GM18868 (cell line): ENCODE measurements at regions not wholly inside any gene's neighbourhood (a gene's known extent, or its start where the extent isn't known, plus 50 kb on each side); places are given as distances from the start of the nearest gene placed in this dataset.
"Not testable (repeated sequence)": the region's sequence is repeated elsewhere in the genome, so short reads cannot be mapped to it uniquely, and the experiment has no call there.

ENCODE experiments used
- ATAC-seq: cut with Tn5 transposase; IDR thresholded peaks from one replicate; pipeline ENCODE4 v1.9.1; 2021; ENCODE audit warnings: mild to moderate bottlenecking, moderate library complexity; ENCODE audit not compliant: unreplicated experiment

DNA sequence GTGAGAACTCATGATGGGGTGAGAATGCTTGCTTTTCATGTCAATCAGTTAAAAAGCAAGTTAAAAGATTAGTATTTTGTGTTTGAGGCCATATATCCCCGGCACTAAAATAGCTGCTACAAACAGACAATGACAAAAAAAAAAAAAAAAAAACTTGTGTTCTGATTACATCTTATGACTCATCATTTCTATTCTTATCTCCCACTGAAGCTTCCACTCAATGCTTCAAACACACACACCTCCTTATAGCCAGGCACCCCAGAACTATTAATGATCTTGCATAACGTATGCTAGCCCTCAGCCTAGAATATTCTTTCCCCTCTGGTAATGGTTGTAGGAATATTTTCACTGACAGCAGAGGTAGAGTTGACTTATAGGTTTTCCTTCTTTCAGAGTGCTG lies 778.3 kb downstream of the TRIB2 start:
- ATAC-seq, result peak; percentile 63

DNA sequence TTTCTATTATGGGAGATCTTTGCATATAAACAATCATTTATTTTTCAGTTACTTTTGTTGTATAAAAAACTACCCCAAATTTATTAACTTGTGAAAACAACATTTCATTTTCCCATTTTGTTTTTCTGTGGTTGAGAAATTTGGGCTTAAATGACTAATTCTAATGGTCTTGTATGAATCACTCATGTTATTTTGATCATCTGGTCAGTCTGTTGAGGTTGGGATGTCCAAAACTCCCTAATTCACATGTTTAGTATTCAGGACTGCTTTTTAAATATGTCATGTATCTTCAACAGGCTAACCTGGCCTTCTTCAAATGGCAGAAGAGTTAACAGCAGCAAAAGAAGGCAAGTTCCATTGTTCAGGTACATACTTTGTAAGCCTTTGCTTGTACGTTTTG lies 788.1 kb downstream of the TRIB2 start:
- ATAC-seq, result peak; percentile 90

DNA sequence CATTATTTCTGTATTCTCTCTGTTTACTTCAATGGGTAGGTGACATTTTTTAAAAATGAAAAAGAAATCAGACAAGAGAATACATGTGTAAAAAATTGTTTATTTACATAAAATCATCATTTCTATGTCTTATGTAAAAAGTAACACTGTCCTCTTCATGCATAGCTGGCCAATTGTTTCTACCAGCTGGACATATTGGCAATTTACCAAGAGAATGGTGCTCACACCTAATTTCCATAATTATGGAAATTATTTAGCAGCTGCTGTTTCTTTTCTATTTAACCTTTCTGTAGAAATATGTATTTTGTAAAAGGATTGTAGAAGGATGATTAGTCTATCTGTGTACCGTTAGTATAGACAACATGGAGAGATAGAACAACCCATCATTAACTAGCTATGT lies 791.9 kb downstream of the TRIB2 start:
- no peak for ATAC-seq

DNA sequence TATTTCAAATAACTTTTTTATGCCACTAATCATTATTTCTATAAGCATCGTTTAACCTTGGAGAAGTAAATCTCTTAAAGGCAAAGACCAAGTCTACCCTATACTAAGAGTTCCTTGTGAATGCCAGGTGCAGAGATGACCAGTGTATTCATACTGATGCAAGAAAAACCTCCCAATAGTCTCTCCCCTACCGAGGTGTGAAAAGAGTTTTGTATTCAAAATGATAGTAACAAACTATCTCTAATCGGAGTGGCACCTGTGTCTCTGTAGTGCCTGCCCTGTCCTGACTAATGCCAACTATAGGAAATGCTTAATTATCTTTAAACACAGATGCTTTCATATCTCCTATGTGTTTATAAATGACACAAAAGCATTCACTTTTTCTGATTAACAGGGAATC lies 798.5 kb downstream of the TRIB2 start:
- ATAC-seq, result peak; percentile 59

DNA sequence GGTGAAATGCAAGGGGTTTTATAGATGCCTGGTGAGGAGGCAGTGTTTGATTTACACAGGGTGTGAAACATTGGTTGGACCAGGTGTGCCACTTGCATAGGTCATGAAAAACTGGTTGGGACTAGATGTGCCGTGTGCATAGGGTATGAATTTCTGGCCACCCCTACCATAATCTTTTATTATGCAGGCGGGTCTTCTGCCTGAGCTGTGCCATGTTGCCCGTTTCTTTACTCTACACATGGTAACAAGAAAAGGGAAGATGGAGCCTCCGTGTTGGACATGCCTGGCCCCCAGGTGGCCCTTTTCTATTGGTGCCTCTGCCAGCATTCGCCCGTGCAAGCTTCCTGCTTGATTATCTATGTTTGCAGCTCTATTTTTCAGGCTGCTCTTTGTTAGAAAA lies 805.4 kb downstream of the TRIB2 start:
- no peak for ATAC-seq

DNA sequence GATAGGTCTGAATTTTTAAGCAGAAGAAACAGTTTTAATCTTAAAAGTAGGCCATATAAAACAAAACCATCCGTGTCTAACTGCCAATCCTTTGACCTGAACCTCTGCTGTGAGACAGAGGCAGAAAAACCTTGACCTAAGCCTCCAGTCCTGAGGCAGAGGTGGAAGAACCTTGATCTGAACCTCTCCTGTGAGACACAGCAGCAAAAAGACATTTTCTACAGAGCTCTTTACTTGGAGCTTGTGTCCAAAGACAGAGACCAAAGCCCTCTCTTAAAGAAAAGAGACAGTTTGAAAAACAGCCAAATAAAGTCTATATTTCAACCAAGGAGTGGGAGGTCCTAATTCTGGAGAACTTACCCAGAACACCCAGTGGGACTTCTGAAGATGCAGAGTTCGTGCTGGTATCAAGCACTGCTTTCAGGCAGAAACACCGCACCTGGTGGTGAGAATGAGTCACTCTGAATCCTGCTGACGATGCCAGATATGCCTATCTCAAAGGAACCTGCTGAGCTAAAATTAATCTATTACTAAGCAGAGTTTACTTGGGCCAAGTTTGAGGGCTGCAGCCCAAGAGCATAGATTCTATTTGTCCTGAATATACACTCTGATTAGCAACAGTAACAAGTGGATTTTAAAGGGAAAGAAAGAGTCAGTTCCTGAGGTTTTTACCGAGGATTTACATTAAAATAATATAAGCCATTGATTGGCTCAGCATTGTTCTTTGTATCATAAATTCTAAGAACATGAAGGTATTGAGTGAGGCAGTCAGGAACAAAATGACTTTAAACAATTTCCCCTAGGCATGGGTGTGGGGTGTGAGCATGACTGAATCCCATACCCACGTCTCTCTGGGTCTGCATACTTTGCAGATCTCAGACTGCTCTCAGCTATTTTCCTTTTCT lies 806.4 kb downstream of the TRIB2 start:
- ATAC-seq, result peak; percentile 92

DNA sequence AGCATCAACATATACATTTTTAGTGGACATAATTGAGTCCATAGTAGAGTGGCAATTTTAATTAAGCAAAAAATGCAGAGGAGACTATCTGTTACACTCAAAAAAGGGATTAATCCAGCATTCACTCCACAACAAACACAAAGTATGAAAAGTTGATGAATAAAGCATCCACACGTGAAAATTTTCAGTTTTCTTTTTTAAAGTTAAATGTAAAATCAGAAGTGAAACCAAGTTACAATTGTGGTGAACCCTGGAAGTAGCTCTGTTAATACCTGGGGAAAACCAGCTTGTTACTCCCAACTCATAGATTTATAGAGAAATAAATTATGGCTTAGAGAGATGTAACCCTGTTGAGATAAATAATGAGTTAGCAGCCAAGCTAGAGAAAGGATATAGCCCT lies 807.8 kb downstream of the TRIB2 start:
- ATAC-seq, result peak; percentile 22

DNA sequence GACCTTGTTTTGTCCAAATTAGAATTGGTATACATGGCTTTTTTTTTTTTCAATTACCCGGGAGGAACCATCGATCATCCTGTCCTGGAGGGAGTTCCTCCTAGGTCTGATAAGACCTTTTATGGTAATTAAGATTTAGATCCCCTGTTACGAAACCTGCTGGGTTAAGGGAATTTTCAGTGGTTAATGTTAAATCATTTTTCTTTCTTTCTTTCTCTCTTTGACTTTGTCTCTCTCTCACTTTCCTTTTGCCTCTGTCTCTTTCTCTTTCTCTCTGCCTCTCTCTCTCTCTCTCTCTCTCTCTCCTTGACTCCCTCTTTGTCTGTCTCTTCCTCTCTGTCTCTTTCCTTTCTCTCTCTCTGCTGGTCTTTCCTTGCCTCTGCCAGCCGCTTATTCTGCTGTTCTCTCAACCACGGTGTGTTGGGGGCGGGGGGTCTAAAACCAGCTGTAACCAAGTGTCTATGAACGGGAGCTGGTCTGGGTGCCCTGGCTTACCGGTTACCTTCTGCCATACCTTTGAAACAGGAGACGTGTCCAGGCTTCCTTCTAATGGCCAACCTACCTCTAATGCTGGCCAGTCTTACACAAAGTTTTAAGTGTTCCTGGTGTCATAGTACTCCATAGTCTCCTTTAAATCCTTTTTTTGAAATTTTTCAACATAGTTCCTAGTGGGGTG lies 815.1 kb downstream of the TRIB2 start:
- ATAC-seq, result not testable (repeated sequence)

DNA sequence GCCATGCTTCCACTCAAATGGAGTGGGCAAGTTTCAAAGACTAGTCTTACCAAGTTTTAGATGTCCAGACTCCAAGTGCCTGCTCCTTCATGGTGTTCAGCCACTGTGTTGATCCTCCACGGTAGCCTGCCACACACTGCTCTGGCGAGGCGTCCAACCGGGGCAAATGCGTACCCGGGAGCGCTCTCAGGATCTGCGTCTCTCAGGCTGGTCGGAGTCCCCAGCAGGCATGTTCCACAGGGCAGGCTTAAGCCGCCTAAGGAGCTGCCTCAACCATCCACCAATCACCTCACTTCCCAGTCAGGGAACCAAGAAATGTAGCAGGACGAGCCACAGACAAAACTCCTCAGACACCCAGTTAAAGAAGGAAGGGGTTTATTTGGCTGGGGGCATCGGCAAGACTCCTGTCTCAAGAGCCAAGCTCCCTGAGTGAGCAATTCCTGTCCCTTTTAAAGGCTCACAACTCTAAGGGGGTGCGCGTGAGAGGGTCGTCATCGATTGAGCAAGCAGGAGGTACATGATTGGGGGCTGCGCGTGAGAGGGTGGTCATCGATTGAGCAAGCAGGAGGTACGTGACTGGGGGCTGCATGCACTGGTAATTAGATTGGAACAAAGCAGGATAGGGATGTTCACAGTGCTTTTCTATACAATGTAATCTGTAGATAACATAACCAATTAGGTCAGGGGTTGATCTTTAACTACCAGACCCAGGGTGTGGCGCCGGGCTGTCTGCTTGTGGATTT lies 816.2 kb downstream of the TRIB2 start:
- ATAC-seq, result not testable (repeated sequence)

DNA sequence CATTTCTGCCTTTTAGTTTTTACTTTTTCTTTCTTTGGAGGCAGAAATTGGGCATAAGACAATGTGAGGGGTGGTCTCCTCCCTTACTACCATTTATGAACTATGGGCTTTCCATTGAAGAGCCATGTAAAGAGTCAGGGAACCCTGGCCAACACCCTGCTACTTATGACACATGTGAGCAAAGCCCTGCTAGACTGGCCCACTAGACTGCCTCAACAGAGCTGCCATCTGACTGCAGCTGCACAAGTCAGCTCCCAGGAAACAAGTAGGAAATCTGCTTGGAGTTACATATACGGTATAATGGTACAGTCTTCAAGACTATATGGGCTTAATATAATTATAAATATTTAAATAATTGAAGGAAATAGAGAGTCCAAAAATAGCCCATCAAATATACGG lies 816.8 kb downstream of the TRIB2 start:
- ATAC-seq, result no peak

DNA sequence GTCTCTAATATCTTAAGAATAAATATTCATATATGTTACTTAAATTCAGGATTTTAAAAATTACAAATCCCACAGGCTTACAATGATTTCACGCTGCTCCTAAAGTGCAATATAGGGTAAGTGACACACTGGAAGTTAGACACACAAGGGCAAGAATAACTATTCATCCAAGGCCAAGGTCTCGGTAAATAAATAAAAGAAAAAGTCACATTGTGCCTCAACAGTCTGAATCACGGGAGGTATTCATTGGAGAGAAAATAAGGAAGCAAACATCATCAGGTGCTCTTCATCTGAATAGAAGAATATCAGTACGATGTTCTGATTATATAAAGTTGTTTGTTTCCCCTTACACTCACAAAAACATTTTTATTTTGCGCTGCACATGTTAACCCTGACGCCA lies 820.2 kb downstream of the TRIB2 start:
- no peak for ATAC-seq

DNA sequence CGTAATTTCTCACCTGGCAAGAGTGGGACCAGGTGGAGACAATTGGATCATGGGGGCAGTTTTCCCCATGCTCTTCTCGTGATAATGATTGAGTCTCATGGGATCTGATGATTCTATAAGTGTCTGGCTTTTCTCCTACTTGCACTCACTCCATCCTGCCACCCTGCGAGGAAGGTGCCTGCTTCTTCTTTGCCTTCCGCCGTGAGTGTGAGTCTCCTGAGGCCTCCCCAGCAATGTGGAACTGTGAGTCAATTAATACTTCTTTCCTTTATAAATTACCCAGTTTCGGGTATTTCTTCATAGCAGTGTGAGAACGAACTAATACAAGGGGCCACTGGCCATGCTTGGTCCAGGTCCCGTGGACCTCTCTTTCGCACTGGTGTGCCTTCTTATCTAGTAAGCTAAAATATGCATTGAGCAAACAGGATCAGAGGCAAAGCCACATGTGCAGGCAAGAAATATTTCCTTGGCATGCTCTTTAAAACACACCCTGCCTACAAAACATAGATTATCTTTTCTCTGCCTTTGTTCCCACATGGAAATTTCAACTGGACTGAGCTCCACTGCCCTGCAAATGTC lies 821.1 kb downstream of the TRIB2 start:
- no peak for ATAC-seq

DNA sequence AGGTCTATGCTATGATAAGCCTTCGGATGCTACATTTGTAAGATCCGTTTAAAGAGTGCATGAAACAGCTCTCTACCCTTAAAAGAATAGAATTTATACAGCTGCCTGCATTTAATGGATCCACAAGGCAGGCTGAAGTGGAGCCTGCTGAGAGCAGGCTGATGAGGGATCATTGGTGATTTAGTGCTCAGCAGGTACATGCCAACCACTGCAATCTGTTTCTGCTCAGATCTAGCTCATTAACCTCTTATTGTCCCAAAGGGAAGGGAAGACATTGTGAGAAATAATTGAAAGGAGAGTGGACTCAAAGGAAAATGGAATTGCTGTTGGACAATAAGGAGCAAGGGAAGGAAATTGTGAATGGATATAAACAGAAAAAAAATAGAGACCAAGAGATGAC lies 822.6 kb downstream of the TRIB2 start:
- ATAC-seq, result no peak

DNA sequence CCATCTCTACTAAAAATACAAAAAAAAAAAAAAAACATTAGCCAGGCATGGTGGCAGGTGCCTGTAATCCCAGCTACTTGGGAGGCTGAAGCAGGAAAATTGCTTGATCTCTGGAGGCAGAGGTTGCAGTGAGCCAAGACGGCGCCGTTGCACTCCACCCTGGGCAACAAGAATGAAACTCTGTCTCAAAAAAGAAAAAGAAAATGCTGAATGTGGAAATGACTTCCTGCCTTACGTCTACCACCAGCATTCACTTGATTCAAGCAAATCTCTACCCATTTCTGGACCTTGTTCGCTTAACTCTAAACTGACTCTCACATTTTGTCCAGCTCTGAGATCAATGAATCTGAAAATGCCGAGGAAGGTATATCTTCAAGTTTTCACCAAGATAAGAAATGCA lies 825.3 kb downstream of the TRIB2 start:
- no peak for ATAC-seq

DNA sequence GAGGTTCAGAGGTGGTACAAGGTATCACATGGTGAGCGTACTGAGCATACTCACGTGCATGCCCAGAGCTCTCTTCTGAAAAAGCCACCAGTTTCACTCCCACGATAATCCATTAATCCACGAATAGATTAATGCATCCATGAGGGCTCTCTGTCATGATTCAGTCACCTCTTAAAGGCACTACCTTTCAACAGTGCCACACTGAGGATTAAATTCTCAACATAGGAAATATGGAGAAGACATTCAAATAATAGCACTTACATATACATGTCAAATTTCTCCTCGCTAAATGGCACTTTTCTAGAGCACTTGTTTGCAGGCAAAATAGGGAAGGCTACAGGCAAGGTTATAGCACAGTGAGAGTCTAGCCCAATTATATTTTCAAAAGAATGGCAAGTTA lies 825.9 kb downstream of the TRIB2 start:
- no peak for ATAC-seq

DNA sequence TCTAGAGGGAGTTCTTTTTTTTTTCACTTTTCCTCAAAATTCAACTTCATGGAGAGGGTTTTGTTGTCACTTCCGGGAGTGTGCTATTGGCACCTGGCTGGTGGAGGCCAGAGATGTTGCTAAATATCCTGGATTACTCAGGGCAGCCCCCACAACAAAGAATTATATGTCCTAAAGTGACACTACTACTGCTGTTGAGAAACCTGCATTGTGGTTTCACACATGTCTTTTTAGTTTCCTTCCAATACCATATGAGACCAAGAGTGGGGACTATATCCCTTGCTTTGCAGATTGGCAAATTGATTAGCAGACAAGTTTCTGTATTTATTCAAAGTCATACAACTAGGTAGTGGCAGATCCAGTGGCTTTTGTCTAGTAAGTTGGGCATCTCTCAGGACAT lies 826.8 kb downstream of the TRIB2 start:
- ATAC-seq, result peak; percentile 55

DNA sequence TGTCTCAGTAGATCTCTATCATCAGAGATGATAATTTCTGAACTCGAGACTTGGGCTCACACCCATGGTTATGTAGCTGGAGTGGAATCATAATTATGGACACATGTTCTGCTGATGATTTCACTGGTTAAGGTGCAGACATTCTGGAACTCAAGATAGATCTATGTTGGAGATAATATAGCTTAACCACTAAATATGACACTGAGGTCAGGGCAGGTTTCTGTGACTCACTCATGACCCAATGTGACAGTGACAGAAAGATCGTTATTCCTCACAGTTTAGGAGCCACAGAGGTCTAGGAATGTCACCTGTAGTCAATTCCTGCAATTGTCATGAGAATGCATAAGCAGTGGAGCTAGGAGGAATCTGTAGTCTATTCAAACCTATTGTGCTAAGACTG lies 828.6 kb downstream of the TRIB2 start:
- ATAC-seq, result peak; percentile 58

DNA sequence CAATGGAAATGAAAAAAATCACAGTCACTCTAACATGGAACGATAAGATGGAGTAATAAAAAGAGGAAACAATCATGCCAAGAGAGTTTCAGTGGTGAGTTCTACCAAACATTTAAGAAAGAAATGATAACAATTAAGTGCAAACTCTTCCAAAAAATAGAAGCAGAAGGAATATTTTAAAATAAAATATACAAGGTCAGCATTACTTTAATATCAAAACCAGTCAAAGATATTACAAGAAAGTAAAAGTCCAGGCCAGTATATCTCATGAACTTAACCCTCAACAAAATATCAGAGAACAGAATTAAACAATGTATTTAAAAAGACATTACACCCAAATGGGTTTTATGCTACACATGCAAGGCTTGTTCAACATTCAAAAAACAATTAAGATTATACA lies 829.4 kb downstream of the TRIB2 start:
- ATAC-seq, result no peak

DNA sequence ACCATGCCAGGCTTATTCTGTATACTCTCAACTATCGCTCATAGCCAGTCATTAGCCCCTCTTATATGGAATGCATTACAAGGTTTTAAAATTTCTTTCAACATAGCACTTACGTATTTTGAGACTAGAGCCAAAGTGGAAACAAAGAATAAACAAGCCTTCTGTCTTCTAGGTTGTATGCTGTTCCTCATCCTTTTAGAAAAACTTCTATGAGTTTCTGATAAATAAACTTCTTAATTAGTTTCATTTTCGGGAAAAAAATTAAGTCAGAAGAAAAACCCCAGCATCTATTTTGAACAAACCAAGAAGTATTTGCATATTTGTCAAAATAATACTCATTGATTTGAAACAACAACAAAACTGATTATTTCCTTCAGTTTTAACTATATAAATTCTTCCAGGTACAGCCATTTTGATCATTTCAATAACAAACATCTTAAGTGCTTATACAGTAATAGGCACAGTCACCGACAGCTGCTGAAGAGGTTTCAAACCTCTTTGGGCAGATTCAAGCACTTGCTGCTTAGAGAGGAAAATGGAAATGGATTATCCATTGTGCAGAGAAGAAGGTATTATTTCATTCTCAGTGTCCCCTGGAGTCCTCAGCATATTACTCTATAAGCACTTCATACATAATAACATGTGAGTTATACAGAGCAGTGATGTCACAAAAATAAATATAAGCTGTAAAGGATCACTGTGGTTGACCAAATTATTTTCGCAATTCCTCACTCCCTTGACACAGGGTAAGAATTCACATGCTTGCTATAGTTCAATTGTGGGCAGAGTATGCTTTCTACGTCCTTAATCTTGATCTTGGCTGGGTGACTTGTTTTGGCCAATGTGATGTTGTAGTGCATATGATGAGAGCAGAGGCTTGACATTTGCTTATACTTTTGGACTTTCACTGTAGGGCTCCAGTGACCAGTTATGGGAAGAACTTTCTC lies 833.8 kb downstream of the TRIB2 start:
- no peak for ATAC-seq

DNA sequence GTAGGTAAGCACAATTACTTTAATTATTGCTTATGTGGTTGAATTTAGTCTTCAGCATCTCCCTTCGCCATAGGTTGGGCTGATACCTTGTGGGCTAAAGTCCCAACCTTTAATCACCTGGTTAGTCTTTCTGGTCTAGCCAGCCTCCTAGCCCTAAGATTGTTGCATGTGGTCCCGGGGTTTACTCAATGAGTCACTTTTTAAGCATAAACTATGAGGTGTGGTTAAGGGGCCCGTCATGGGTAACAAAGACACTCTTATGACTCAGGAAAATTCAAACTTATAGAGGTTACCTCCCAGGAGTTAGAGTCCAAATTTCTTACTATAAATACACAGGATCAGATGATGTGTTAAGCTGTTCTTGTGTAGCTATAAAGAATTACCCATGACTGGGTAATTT lies 841.6 kb downstream of the TRIB2 start:
- peak; percentile 96 for ATAC-seq
